K562 (cell line): ENCODE measurements at regions not wholly inside any gene's neighbourhood (a gene's known extent, or its start where the extent isn't known, plus 50 kb on each side); places are given as distances from the start of the nearest gene placed in this dataset.

Experiments used
- ATAC-seq: fragments of 200-7000 bp; cut with Tn5 transposase; 3 replicates; pipeline ENCODE4 v1.9.1; 2020; ENCODE audit warnings: moderate library complexity
- BruUV-seq: library from RNA; stranded (reverse); fragments of 400-500 nt; replicated peaks from 2 replicates; lab custom pipeline; 2021; lab: Mats Ljungman, UMichigan
- CTCF ChIA-PET: fragments of 300-600 bp; formaldehyde crosslinking; extraction: SDS; loops from one replicate; lab custom pipeline; 2021; ENCODE audit warnings: low intra/inter-chr PET ratio; lab: Yijun Ruan, JAX
- POLR2A ChIA-PET: fragments of 300-600, 350-650 bp; sonication (Branson Sonifier 250); formaldehyde crosslinking; extraction: SDS; loops from one replicate; lab custom pipeline; 2021; ENCODE audit warnings: antibody characterized with exemption, inconsistent platforms; lab: Yijun Ruan, JAX
- DNase-seq, 4 experiments: peaks; one replicate each; pipeline versions ENCODE4 v3.0.0 to v3.0.0-alpha.2; 2011 to 2018; ENCODE audit warnings: low spot score in 3 of 4, mixed read lengths in 3 of 4; ENCODE audit errors: extremely low read depth in 1 of 4
- FAIRE-seq: peaks from 2 replicates; lab custom pipeline; 2011; peaks lifted over from hg19 to GRCh38; lab: Jason Lieb, UNC
- H2AFZ ChIP-seq: 2 replicates; pipeline ENCODE4 v1.6.0; 2011; ENCODE audit warnings: low read depth, low read length, control low read depth, inconsistent platforms
- H3K27ac ChIP-seq: fragments of 200-600 bp; 3 replicates; pipeline ENCODE4 v1.8.0; 2011; ENCODE audit warnings: low read depth, mild to moderate bottlenecking, control low read depth, inconsistent platforms, low read length, moderate library complexity, mixed read lengths; ENCODE audit errors: extremely low read depth
- H3K27me3 ChIP-seq, 2 experiments: fragments of 300-600 bp in 1 of 2; 2 replicates in 1 of 2; 3 replicates in 1 of 2; pipeline versions ENCODE4 v1.6.0 to v1.8.0; 2011; ENCODE audit warnings: inconsistent platforms in 2 of 2, low read length in 2 of 2, mild to moderate bottlenecking in 1 of 2, mixed read lengths in 1 of 2, moderate library complexity in 1 of 2; ENCODE audit not compliant: control insufficient read depth in 2 of 2, insufficient read depth in 2 of 2
- H3K36me3 ChIP-seq: fragments of 300-600 bp; 3 replicates; pipeline ENCODE4 v1.8.0; 2011; ENCODE audit warnings: mild to moderate bottlenecking, low read length, inconsistent platforms; ENCODE audit not compliant: control insufficient read depth, insufficient read depth
- H3K4me1 ChIP-seq, 2 experiments: fragments of 200-600 bp in 1 of 2; replicated peaks in 1 of 2; 2 replicates in 1 of 2; 3 replicates in 1 of 2; pipeline versions ENCODE4 v1.5.1 to v1.8.0; 2011; ENCODE audit warnings: inconsistent platforms in 2 of 2, low read length in 2 of 2, mild to moderate bottlenecking in 1 of 2, mixed read lengths in 1 of 2, moderate library complexity in 1 of 2; ENCODE audit not compliant: control insufficient read depth in 2 of 2, insufficient read depth in 2 of 2
- H3K4me2 ChIP-seq: 2 replicates; pipeline ENCODE4 v1.6.1; 2011; ENCODE audit warnings: low read length, control low read depth, inconsistent platforms, mixed read lengths; ENCODE audit not compliant: insufficient read depth
- H3K4me3 ChIP-seq: fragments of 200-600 bp; sonication (generic), shearing (Covaris generic); 2 replicates; pipeline ENCODE4 v1.5.1; 2016; ENCODE audit warnings: control low read depth, inconsistent platforms
- H3K79me2 ChIP-seq: fragments of 200-600 bp; 3 replicates; pipeline ENCODE4 v1.8.0; 2011; ENCODE audit warnings: low read length, inconsistent platforms; ENCODE audit not compliant: control insufficient read depth, insufficient read depth
- H3K9ac ChIP-seq, 2 experiments: 2 replicates each; pipeline versions ENCODE4 v1.6.0 to v1.6.1; 2011; ENCODE audit warnings: low read depth in 2 of 2, low read length in 2 of 2, control low read depth in 1 of 2, inconsistent platforms in 1 of 2, mild to moderate bottlenecking in 1 of 2, mixed read lengths in 1 of 2; ENCODE audit not compliant: insufficient read depth in 1 of 2
- H3K9me1 ChIP-seq: one replicate; pipeline ENCODE4 v1.6.0; 2011; ENCODE audit warnings: inconsistent platforms, mild to moderate bottlenecking, low read length, moderate library complexity; ENCODE audit not compliant: control insufficient read depth, insufficient read depth
- H3K9me3 ChIP-seq: replicated peaks from 2 replicates; pipeline ENCODE4 v1.5.1; 2011; ENCODE audit warnings: low read depth, low read length, inconsistent platforms; ENCODE audit not compliant: control insufficient read depth, insufficient read depth
- H4K20me1 ChIP-seq: replicated peaks from 2 replicates; pipeline ENCODE4 v1.6.1; 2011; ENCODE audit warnings: low read length, inconsistent platforms, mixed read lengths; ENCODE audit not compliant: control insufficient read depth, insufficient read depth
- ATF7 ChIP-seq: fragments of 450-650 bp; IDR thresholded peaks from 2 replicates; pipeline ENCODE4 v1.7.1; 2014; ENCODE audit warnings: mild to moderate bottlenecking, moderate library complexity
- CEBPG ChIP-seq, 3 experiments: fragments of 200-800 bp in 1 of 3; sonication (Bioruptor generic) in 1 of 3; sonication (generic) in 1 of 3; formaldehyde crosslinking in 1 of 3; IDR thresholded peaks in 2 of 3; conservative IDR thresholded peaks in 1 of 3; 2 replicates each; pipeline versions ENCODE4 v1.6.1 to v1.8.0; 2016 to 2022; ENCODE audit warnings: missing compliant biosample characterization in 2 of 3, missing genetic modification characterization in 2 of 3, mild to moderate bottlenecking in 1 of 3, missing genetic modification reagents in 1 of 3
- FOXK1 ChIP-seq: sonication (generic); formaldehyde crosslinking; IDR thresholded peaks from 2 replicates; pipeline ENCODE4 v1.8.0; 2022; ENCODE audit warnings: missing genetic modification reagents, mild to moderate bottlenecking, borderline replicate concordance
- GABPB1 ChIP-seq: sonication (generic); formaldehyde crosslinking; IDR thresholded peaks from 2 replicates; pipeline ENCODE4 v1.8.0; 2022; ENCODE audit warnings: mild to moderate bottlenecking, missing genetic modification reagents
- GATA2 ChIP-seq: sonication (generic); formaldehyde crosslinking; IDR thresholded peaks from 2 replicates; pipeline ENCODE4 v1.4.0; 2020; ENCODE audit warnings: mild to moderate bottlenecking, missing genetic modification reagents
- HNRNPUL1 ChIP-seq: fragments of 200-400 bp; formaldehyde crosslinking; IDR thresholded peaks from 2 replicates; pipeline ENCODE4 v1.6.1; 2017; ENCODE audit warnings: low read length
- NR3C1 ChIP-seq: sonication (generic); formaldehyde crosslinking; IDR thresholded peaks from 2 replicates; pipeline ENCODE4 v1.8.1; 2022; ENCODE audit warnings: missing genetic modification reagents
- POLR2AphosphoS2 ChIP-seq: IDR thresholded peaks from 2 replicates; pipeline ENCODE4 v1.6.1; 2012; ENCODE audit warnings: low read length, improper control_type of control experiment
- SAFB ChIP-seq: fragments of 200-400 bp; formaldehyde crosslinking; IDR thresholded peaks from 2 replicates; pipeline ENCODE4 v1.6.1; 2017; ENCODE audit warnings: low read depth, low read length, borderline replicate concordance
- SIN3B ChIP-seq: fragments of 450-650 bp; IDR thresholded peaks from 2 replicates; pipeline ENCODE4 v1.6.1; 2017; ENCODE audit warnings: low read depth, mild to moderate bottlenecking, moderate library complexity
- SMC3 ChIP-seq: conservative IDR thresholded peaks from 2 replicates; pipeline ENCODE4 v1.6.1; 2011; ENCODE audit warnings: low read depth, low read length, improper control_type of control experiment; ENCODE audit not compliant: insufficient read depth
- U2AF2 ChIP-seq: fragments of 200-400 bp; formaldehyde crosslinking; optimal IDR thresholded peaks from 2 replicates; pipeline ENCODE3; 2017; ENCODE audit warnings: low read depth, mild to moderate bottlenecking, low read length
- ZC3H8 ChIP-seq: fragments of 450-650 bp; IDR thresholded peaks from 2 replicates; pipeline ENCODE4 v1.6.1; 2017
- ZNF583 ChIP-seq: fragments of 250-450 bp; sonication (Bioruptor Pico); IDR thresholded peaks from 2 replicates; pipeline ENCODE4 v1.4.0; 2020
- whole genome bisulfite sequencing: fragments of 100-300 bp; shearing (Covaris generic); methylation state at CpG from one replicate; pipeline ENCODE4 v1.1.6; 2016; ENCODE audit warnings: low coverage, mixed read lengths; ENCODE audit not compliant: insufficient coverage; ENCODE audit errors: missing lambda C conversion rate; 5-methylcytosine and 5-hydroxymethylcytosine counted together
- in situ Hi-C: fragments of 300-500 bp; cut with MboI; formaldehyde crosslinking; loops from 4 replicates; pipeline ENCODE4 v1.15.0; 2018; ENCODE audit warnings: inconsistent platforms, mixed read lengths
- intact Hi-C: fragments of 100-400 bp; cut with micrococcal nuclease; formaldehyde crosslinking; loops from 2 replicates; pipeline ENCODE4 v1.14.2; 2022
- TF ChIP-seq, protein P1 (sequence below), 2 experiments: fragments of 450-650 bp in 1 of 2; sonication (generic) in 1 of 2; formaldehyde crosslinking in 1 of 2; IDR thresholded peaks in 1 of 2; conservative IDR thresholded peaks in 1 of 2; 2 replicates each; pipeline versions ENCODE4 v1.6.1 to v1.8.1; 2016 to 2023; ENCODE audit warnings: mild to moderate bottlenecking in 2 of 2, moderate library complexity in 2 of 2, inconsistent platforms in 1 of 2, missing genetic modification reagents in 1 of 2
- TF ChIP-seq, protein P2 (sequence below): fragments of 250-450 bp; sonication (Bioruptor Pico); IDR thresholded peaks from 2 replicates; pipeline ENCODE4 v1.8.0; 2022; ENCODE audit warnings: inconsistent platforms, mild to moderate bottlenecking, moderate library complexity, borderline replicate concordance

DNA sequence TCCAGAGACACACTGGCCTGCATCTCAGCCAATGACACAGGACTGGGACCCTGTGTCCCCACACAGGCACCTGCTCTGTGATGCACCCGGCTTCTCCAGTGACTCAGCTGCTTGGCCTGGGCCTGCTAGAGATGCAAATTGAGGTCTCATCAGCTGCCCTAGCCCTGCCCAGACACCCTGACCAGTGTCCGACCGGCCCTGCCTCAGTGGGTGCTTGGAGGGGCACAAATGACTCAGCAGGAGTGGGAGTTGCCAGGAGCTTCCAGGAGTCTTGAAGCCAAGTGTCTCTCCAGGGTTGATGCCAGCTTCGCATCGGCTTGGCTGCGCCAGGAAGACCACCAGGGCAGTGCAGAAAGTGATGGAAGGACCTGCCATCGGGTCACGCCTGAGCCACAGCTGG lies 148.2 kb downstream of the ICE1 start:
- H3K9me1 ChIP-seq, result no peaks in the 10 kb centered on the region
- H3K27me3 ChIP-seq, result peaks cover 30 to 73% of the 10 kb centered on the region in 2 experiments
- no peak overlapping the region for H3K4me2 ChIP-seq
- 11% methylated on average over 8 of the region's 8 CpGs for WGBS
- POLR2A ChIA-PET, result no interaction called here
- H3K9ac ChIP-seq, result no peak overlapping the region
- H3K4me3 ChIP-seq, result no peak overlapping the region
- H3K4me1 ChIP-seq, result no peaks in the 10 kb centered on the region; a peak in 1 of 5 replicates
- H4K20me1 ChIP-seq, result no peaks in the 10 kb centered on the region; the same call in 1 of the 2 replicates
- no peaks in the 10 kb centered on the region for H3K36me3 ChIP-seq
- no peaks in the 10 kb centered on the region for H3K9me3 ChIP-seq
- TF ChIP-seq SIN3B (no peak), GATA2 (no peak), HNRNPUL1 (no peak), ZNF583 (0 out of 2 replicates have a peak, but pooled peaks have one; percentile 28), SAFB (no peak), FOXK1 (CRISPR knock-in tag) (no peak), U2AF2 (no peak)
- TF ChIP-seq, all 486 proteins: peak for 1
- in situ Hi-C loops, result no loop called here
- DNase-seq (no peak), FAIRE-seq (no peak), ATAC-seq (no peak)
- H3K79me2 ChIP-seq, result no peaks in the 10 kb centered on the region
- intact Hi-C loops, result no loop called here
- H3K27ac ChIP-seq, result no peak overlapping the region
- BruUV-seq, result no TSS peak
- CTCF ChIA-PET, result no interaction called here
- no peak overlapping the region for H2AFZ ChIP-seq

DNA sequence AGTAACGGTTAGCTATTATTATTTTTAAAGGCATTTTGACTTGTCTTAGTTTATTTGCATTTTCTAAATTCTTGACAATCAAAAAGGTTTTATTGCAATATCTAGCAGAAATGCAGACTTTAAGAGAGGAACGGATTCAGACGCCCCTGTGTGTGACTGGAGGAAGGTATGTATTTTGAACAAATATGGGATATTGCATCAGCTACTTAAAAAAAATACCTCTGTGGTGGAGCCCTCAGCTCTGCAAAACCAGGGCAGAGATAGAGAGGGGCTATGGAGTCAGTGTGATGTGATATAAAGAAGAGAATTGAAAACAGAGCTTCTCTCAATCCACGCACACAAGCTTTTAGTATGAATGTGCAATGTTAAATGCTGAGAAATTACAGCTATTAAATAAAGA lies 142.4 kb downstream of the ICE1 start:
- ATAC-seq (peak; percentile 49), FAIRE-seq (no peak), DNase-seq (no peak)
- in situ Hi-C loops (no loop called here), intact Hi-C loops (no loop called here)
- Histone ChIP-seq H3K79me2 (no peaks in the 10 kb centered on the region), H3K4me2 (no peak overlapping the region), H3K9ac (no peak overlapping the region), H4K20me1 (no peaks in the 10 kb centered on the region), H2AFZ (no peak overlapping the region), H3K9me1 (no peaks in the 10 kb centered on the region), H3K4me1 (no peaks in the 10 kb centered on the region), H3K9me3 (no peaks in the 10 kb centered on the region), H3K36me3 (no peaks in the 10 kb centered on the region), H3K4me3 (no peak overlapping the region), H3K27me3 (peaks cover 32 to 33% of the 10 kb centered on the region in 2 experiments), H3K27ac (no peak overlapping the region)
- BruUV-seq, result no TSS peak
- 6% methylated on average over 4 of the region's 4 CpGs for WGBS
- POLR2A ChIA-PET, result interaction anchor here (0.6 to 0.7 kb wide), 2 partner anchors 13 to 15 kb away, joined by 3 read pairs; no protein-coding TSS in a partner anchor
- CTCF ChIA-PET, result no interaction called here
- TF ChIP-seq ZC3H8 (no peak), SMC3 (no peak), ATF7 (peak; percentile 20; the same call in 1 of the 2 replicates), GABPB1 (no peak), CEBPG (CRISPR knock-in tag; IDR thresholded peaks at IDR 0.05) (no peak), CEBPG (tag; conservative IDR thresholded peaks at IDR 0.05 in 1 of 2, IDR thresholded peaks at IDR 0.05 in 1 of 2) (peak; percentile 69 to 82), POLR2AphosphoS2 (no peak), NR3C1 (CRISPR knock-in tag) (no peak)
- TF ChIP-seq, protein P1, sequence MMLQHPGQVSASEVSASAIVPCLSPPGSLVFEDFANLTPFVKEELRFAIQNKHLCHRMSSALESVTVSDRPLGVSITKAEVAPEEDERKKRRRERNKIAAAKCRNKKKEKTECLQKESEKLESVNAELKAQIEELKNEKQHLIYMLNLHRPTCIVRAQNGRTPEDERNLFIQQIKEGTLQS (IDR thresholded peaks at IDR 0.05), result peak; percentile 61; the same call in 1 of the 2 replicates
- TF ChIP-seq, protein P1 (CRISPR knock-in tag; conservative IDR thresholded peaks at IDR 0.05), result no peak
- TF ChIP-seq, protein P2, sequence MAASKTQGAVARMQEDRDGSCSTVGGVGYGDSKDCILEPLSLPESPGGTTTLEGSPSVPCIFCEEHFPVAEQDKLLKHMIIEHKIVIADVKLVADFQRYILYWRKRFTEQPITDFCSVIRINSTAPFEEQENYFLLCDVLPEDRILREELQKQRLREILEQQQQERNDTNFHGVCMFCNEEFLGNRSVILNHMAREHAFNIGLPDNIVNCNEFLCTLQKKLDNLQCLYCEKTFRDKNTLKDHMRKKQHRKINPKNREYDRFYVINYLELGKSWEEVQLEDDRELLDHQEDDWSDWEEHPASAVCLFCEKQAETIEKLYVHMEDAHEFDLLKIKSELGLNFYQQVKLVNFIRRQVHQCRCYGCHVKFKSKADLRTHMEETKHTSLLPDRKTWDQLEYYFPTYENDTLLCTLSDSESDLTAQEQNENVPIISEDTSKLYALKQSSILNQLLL (CRISPR knock-in tag), result no peak
